ENCODE measurements at regions not wholly inside any gene's neighbourhood (a gene's known extent, or its start where the extent isn't known, plus 50 kb on each side); places are given as distances from the start of the nearest gene placed in this dataset.
"Not testable (repeated sequence)": the region's sequence is repeated elsewhere in the genome, so short reads cannot be mapped to it uniquely, and the experiment has no call there.

DNA sequence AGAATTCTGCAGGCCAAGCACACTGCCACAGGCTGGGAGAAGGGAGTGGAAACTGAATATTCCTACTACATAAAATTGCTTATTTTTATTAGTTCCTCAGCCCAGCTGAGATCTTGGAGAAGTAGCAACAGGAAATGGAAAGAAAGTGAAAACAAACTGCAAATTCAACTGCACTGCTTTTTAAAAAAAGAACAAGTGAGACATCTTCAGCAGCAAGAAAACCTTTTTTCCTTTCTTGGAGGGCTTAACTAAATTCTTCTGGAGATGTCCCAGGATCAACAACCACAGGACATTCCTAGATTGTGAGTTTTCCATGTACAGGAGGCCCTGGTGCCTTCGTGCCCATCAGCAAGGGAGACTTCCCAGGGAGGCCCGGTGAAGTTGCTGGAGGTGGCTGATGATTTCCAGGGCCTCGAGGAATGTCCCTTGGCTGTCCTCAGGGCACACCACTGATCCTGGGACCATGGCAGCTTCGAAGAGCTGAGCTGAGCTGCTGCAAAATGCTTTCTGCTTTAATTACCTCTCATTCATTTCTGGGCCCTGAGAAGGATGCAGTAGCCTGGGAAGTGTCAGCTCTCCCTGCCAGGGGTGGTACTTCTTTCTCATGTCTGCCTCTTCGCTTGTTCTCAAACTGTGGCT lies 275.5 kb upstream of the FRG2C start:
- TF ChIP-seq, protein P1, sequence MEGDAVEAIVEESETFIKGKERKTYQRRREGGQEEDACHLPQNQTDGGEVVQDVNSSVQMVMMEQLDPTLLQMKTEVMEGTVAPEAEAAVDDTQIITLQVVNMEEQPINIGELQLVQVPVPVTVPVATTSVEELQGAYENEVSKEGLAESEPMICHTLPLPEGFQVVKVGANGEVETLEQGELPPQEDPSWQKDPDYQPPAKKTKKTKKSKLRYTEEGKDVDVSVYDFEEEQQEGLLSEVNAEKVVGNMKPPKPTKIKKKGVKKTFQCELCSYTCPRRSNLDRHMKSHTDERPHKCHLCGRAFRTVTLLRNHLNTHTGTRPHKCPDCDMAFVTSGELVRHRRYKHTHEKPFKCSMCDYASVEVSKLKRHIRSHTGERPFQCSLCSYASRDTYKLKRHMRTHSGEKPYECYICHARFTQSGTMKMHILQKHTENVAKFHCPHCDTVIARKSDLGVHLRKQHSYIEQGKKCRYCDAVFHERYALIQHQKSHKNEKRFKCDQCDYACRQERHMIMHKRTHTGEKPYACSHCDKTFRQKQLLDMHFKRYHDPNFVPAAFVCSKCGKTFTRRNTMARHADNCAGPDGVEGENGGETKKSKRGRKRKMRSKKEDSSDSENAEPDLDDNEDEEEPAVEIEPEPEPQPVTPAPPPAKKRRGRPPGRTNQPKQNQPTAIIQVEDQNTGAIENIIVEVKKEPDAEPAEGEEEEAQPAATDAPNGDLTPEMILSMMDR (IDR thresholded peaks at IDR 0.05) = not testable (repeated sequence)
- not testable (repeated sequence) for TF ChIP-seq POLR2A (IDR thresholded peaks at IDR 0.05)

Measured in prostate gland (tissue), 2 donors.